H1 (cell line): ENCODE measurements at regions not wholly inside any gene's neighbourhood (a gene's known extent, or its start where the extent isn't known, plus 50 kb on each side); places are given as distances from the start of the nearest gene placed in this dataset.

Source experiments
- CTCF ChIA-PET: fragments of 300-600 bp; sonication (Branson Sonifier 250); formaldehyde crosslinking; loops from one replicate; lab custom pipeline; 2021; ENCODE audit not compliant: partially characterized antibody; lab: Charles Lee
- POLR2A ChIA-PET: fragments of 300-600 bp; sonication (Branson Sonifier 250); formaldehyde crosslinking; loops from one replicate; lab custom pipeline; 2021; ENCODE audit warnings: inconsistent platforms; ENCODE audit not compliant: partially characterized antibody; lab: Charles Lee
- DNase-seq, 2 experiments: peaks; one replicate each; pipeline versions ENCODE4 v3.0.0 to v3.0.0-alpha.2; 2010 to 2022; ENCODE audit warnings: low spot score in 2 of 2, low read depth in 1 of 2, mixed read lengths in 1 of 2
- FAIRE-seq: peaks from 2 replicates; lab custom pipeline; 2011; peaks lifted over from hg19 to GRCh38; lab: Jason Lieb, UNC
- H2AFZ ChIP-seq: 2 replicates; pipeline ENCODE4 v1.8.1; 2012; ENCODE audit warnings: low read length, inconsistent platforms
- H2AK5ac ChIP-seq: 2 replicates; pipeline ENCODE4 v1.6.1; 2013; ENCODE audit warnings: low read depth, low read length
- H2BK120ac ChIP-seq: replicated peaks from 2 replicates; pipeline ENCODE3; 2013; ENCODE audit warnings: low read depth, low read length, inconsistent platforms
- H2BK12ac ChIP-seq: 2 replicates; pipeline ENCODE4 v1.6.1; 2013; ENCODE audit warnings: low read depth, low read length
- H2BK15ac ChIP-seq: 2 replicates; pipeline ENCODE4 v1.6.1; 2013; ENCODE audit warnings: low read length
- H2BK20ac ChIP-seq: 2 replicates; pipeline ENCODE4 v1.6.1; 2013; ENCODE audit warnings: low read length
- H2BK5ac ChIP-seq: 2 replicates; pipeline ENCODE4 v1.6.1; 2013; ENCODE audit warnings: low read depth, low read length
- H3K14ac ChIP-seq: 2 replicates; pipeline ENCODE4 v1.6.1; 2013; ENCODE audit warnings: inconsistent platforms; ENCODE audit not compliant: insufficient read length
- H3K18ac ChIP-seq: 2 replicates; pipeline ENCODE4 v1.6.1; 2013; ENCODE audit warnings: low read length; ENCODE audit errors: extremely low read depth
- H3K23ac ChIP-seq: 2 replicates; pipeline ENCODE4 v1.6.1; 2013; ENCODE audit warnings: inconsistent platforms; ENCODE audit not compliant: insufficient read length
- H3K23me2 ChIP-seq: 2 replicates; pipeline ENCODE4 v1.6.1; 2013; ENCODE audit warnings: low read depth, low read length
- H3K27ac ChIP-seq: 2 replicates; pipeline ENCODE4 v1.6.1; 2011; ENCODE audit warnings: low read depth, low read length, inconsistent platforms
- H3K27me3 ChIP-seq, 4 experiments: replicated peaks in 1 of 4; 1 replicate in 1 of 4; 2 replicates in 3 of 4; pipeline versions ENCODE4 v1.6.1 to v1.8.1; 2011 to 2013; ENCODE audit warnings: low read length in 3 of 4, mild to moderate bottlenecking in 3 of 4, inconsistent platforms in 2 of 4, mixed read lengths in 2 of 4, moderate library complexity in 1 of 4; ENCODE audit not compliant: control insufficient read depth in 3 of 4, insufficient read depth in 3 of 4; ENCODE audit errors: extremely low read depth in 1 of 4
- H3K36me3 ChIP-seq, 4 experiments: 2 replicates each; pipeline versions ENCODE4 v1.6.1 to v1.8.1; 2011 to 2013; ENCODE audit warnings: mild to moderate bottlenecking in 4 of 4, low read length in 3 of 4, moderate library complexity in 2 of 4, control low read depth in 1 of 4, inconsistent platforms in 1 of 4; ENCODE audit not compliant: insufficient read depth in 4 of 4, control insufficient read depth in 2 of 4
- H3K4ac ChIP-seq: replicated peaks from 2 replicates; pipeline ENCODE3; 2013; ENCODE audit warnings: low read length, low read depth, mixed read lengths, inconsistent platforms; ENCODE audit not compliant: insufficient read length
- H3K4me1 ChIP-seq, 4 experiments: replicated peaks in 1 of 4; 1 replicate in 1 of 4; 2 replicates in 3 of 4; pipeline versions ENCODE4 v1.6.1 to v1.8.1; 2011 to 2013; ENCODE audit warnings: low read length in 3 of 4, inconsistent platforms in 2 of 4, mixed read lengths in 1 of 4; ENCODE audit not compliant: insufficient read depth in 4 of 4, control insufficient read depth in 3 of 4
- H3K4me2 ChIP-seq, 2 experiments: 2 replicates each; pipeline versions ENCODE4 v1.6.1 to v1.8.1; 2011 to 2013; ENCODE audit warnings: low read depth in 2 of 2, low read length in 2 of 2, control low read depth in 1 of 2, inconsistent platforms in 1 of 2, mild to moderate bottlenecking in 1 of 2; ENCODE audit not compliant: insufficient read depth in 1 of 2
- H3K4me3 ChIP-seq, 4 experiments: fragments of 200-600, 300-600 bp in 1 of 4; sonication (generic), shearing (Covaris generic), sonication (Bioruptor Twin) in 1 of 4; 2 replicates each; pipeline versions ENCODE4 v1.5.1 to v1.8.1; 2011 to 2016; ENCODE audit warnings: low read length in 4 of 4, low read depth in 3 of 4, control low read depth in 2 of 4, inconsistent platforms in 2 of 4, mild to moderate bottlenecking in 2 of 4, mixed read lengths in 1 of 4, moderate library complexity in 1 of 4; ENCODE audit not compliant: insufficient read depth in 2 of 4; ENCODE audit errors: extremely low read depth in 1 of 4
- H3K56ac ChIP-seq: replicated peaks from 2 replicates; pipeline ENCODE3; 2013; ENCODE audit warnings: low read depth, mild to moderate bottlenecking, mixed read lengths, low read length, inconsistent platforms; ENCODE audit not compliant: insufficient read length
- H3K79me1 ChIP-seq: 2 replicates; pipeline ENCODE4 v1.6.1; 2013; ENCODE audit warnings: low read depth, low read length, control low read depth
- H3K79me2 ChIP-seq, 2 experiments: 2 replicates each; pipeline versions ENCODE4 v1.6.1 to v1.8.1; 2012 to 2013; ENCODE audit warnings: low read length in 2 of 2, mild to moderate bottlenecking in 2 of 2, inconsistent platforms in 1 of 2; ENCODE audit not compliant: insufficient read depth in 2 of 2, control insufficient read depth in 1 of 2
- H3K9ac ChIP-seq, 4 experiments: replicated peaks in 1 of 4; 1 replicate in 1 of 4; 2 replicates in 3 of 4; pipeline versions ENCODE4 v1.6.1 to v1.8.1; 2011 to 2013; ENCODE audit warnings: low read depth in 3 of 4, low read length in 3 of 4, control low read depth in 2 of 4, mild to moderate bottlenecking in 2 of 4, moderate library complexity in 2 of 4, inconsistent platforms in 1 of 4; ENCODE audit errors: extremely low read depth in 1 of 4
- H3K9me3 ChIP-seq, 2 experiments: 2 replicates each; pipeline versions ENCODE4 v1.6.1 to v1.8.1; 2012 to 2013; ENCODE audit warnings: mild to moderate bottlenecking in 2 of 2, moderate library complexity in 2 of 2, control low read depth in 1 of 2, inconsistent platforms in 1 of 2, low read depth in 1 of 2, low read length in 1 of 2, mixed read lengths in 1 of 2; ENCODE audit not compliant: insufficient read depth in 2 of 2
- H4K20me1 ChIP-seq, 2 experiments: replicated peaks in 1 of 2; 2 replicates each; pipeline versions ENCODE3 to v1.8.1; 2011 to 2013; ENCODE audit warnings: inconsistent platforms in 2 of 2, low read length in 2 of 2, mild to moderate bottlenecking in 1 of 2; ENCODE audit not compliant: insufficient read depth in 2 of 2, control insufficient read depth in 1 of 2
- H4K5ac ChIP-seq: 2 replicates; pipeline ENCODE4 v1.6.1; 2013; ENCODE audit warnings: low read length, low read depth, mixed read lengths, inconsistent platforms; ENCODE audit not compliant: insufficient read length
- H4K8ac ChIP-seq: 2 replicates; pipeline ENCODE4 v1.8.0; 2013; ENCODE audit warnings: mild to moderate bottlenecking, moderate library complexity, low read length, inconsistent platforms; ENCODE audit not compliant: insufficient read depth; ENCODE audit errors: extremely low read depth
- H4K91ac ChIP-seq: replicated peaks from 2 replicates; pipeline ENCODE3; 2013; ENCODE audit warnings: low read length, mixed read lengths, inconsistent platforms; ENCODE audit not compliant: insufficient read length
- BRCA1 ChIP-seq: IDR thresholded peaks from 2 replicates; pipeline ENCODE4 v1.6.1; 2012; ENCODE audit warnings: low read depth, low read length, improper control_type of control experiment
- CREB1 ChIP-seq: IDR thresholded peaks from 2 replicates; pipeline ENCODE4 v1.6.1; 2012; ENCODE audit warnings: inconsistent platforms
- CTCF ChIP-seq, 3 experiments: IDR thresholded peaks; 1 replicate in 2 of 3; 2 replicates in 1 of 3; pipeline versions ENCODE4 v1.5.1 to v1.6.1; 2011; ENCODE audit warnings: low read length in 3 of 3, mild to moderate bottlenecking in 3 of 3, inconsistent platforms in 2 of 3, low read depth in 1 of 3, moderate library complexity in 1 of 3; ENCODE audit not compliant: insufficient read depth in 1 of 3; ENCODE audit errors: control extremely low read depth in 1 of 3
- E2F6 ChIP-seq: IDR thresholded peaks from 2 replicates; pipeline ENCODE4 v1.6.1; 2012; ENCODE audit warnings: inconsistent platforms
- EGR1 ChIP-seq: IDR thresholded peaks from 2 replicates; pipeline ENCODE4 v1.6.1; 2011; ENCODE audit warnings: low read depth, low read length, borderline replicate concordance
- GTF2F1 ChIP-seq: IDR thresholded peaks from 2 replicates; pipeline ENCODE4 v1.6.1; 2012; ENCODE audit warnings: low read depth, low read length, improper control_type of control experiment, borderline replicate concordance
- KDM1A ChIP-seq: fragments of 200-600, 300-600 bp; sonication (generic); IDR thresholded peaks from 2 replicates; pipeline ENCODE4 v1.7.1; 2016; ENCODE audit warnings: mild to moderate bottlenecking, low read length, borderline replicate concordance
- RNF2 ChIP-seq: fragments of 200-900, 300-1000 bp; sonication (generic); IDR thresholded peaks from 2 replicates; pipeline ENCODE4 v1.7.1; 2016; ENCODE audit warnings: borderline replicate concordance, low read depth, mild to moderate bottlenecking, antibody characterized with exemption, low read length; ENCODE audit not compliant: poor library complexity, severe bottlenecking; ENCODE audit errors: missing control alignments
- SAP30 ChIP-seq: fragments of 300-600 bp; sonication (generic); IDR thresholded peaks from 2 replicates; pipeline ENCODE4 v1.7.1; 2012; ENCODE audit warnings: low read length, moderate library complexity, mild to moderate bottlenecking, inconsistent platforms; ENCODE audit not compliant: insufficient read depth, insufficient replicate concordance
- SP2 ChIP-seq: IDR thresholded peaks from 2 replicates; pipeline ENCODE4 v1.6.1; 2012; ENCODE audit warnings: mild to moderate bottlenecking, low read length, inconsistent platforms
- SP4 ChIP-seq: IDR thresholded peaks from 2 replicates; pipeline ENCODE4 v1.6.1; 2012; ENCODE audit warnings: low read length, inconsistent platforms
- TCF12 ChIP-seq: IDR thresholded peaks from 2 replicates; pipeline ENCODE4 v1.6.1; 2011; ENCODE audit warnings: low read depth, mild to moderate bottlenecking, low read length
- TEAD4 ChIP-seq: IDR thresholded peaks from 2 replicates; pipeline ENCODE4 v1.6.1; 2012; ENCODE audit warnings: low read depth, low read length, inconsistent platforms, mixed read lengths

- H3K4me3 ChIP-seq: no peak overlapping the region
- no peaks in the 10 kb centered on the region for H3K79me1 ChIP-seq
- no peak overlapping the region for H2BK20ac ChIP-seq
- H3K23ac ChIP-seq: no peak overlapping the region
- H2BK5ac ChIP-seq: no peak overlapping the region
- no peak overlapping the region for H3K14ac ChIP-seq
- no peaks in the 10 kb centered on the region for H3K23me2 ChIP-seq
- no peak for DNase-seq
- H2AK5ac ChIP-seq: no peak overlapping the region
- no peak overlapping the region for H2BK12ac ChIP-seq
- H3K18ac ChIP-seq: no peak overlapping the region
- H2BK120ac ChIP-seq: no peak overlapping the region
- peak; percentile 7 for FAIRE-seq
- no peak overlapping the region for H3K4ac ChIP-seq
- CTCF ChIA-PET: no interaction called here
- H4K5ac ChIP-seq: no peak overlapping the region
- H4K8ac ChIP-seq: no peak overlapping the region
- H3K4me2 ChIP-seq: no peak overlapping the region
- H3K4me1 ChIP-seq: no peaks in the 10 kb centered on the region
- no peak overlapping the region for H3K56ac ChIP-seq
- H3K79me2 ChIP-seq: no peaks in the 10 kb centered on the region
- H3K27me3 ChIP-seq: no peaks in the 10 kb centered on the region
- no peak overlapping the region for H3K9ac ChIP-seq
- no peaks in the 10 kb centered on the region for H4K20me1 ChIP-seq
- H3K9me3 ChIP-seq: no peaks in the 10 kb centered on the region
- no peak overlapping the region for H3K27ac ChIP-seq
- H2BK15ac ChIP-seq: no peak overlapping the region
- POLR2A ChIA-PET: no interaction called here
- no peak overlapping the region for H4K91ac ChIP-seq
- no peak overlapping the region for H2AFZ ChIP-seq
- H3K36me3 ChIP-seq: no peaks in the 10 kb centered on the region
- TF ChIP-seq SAP30 (no peak), TCF12 (no peak), CREB1 (no peak), EGR1 (no peak), KDM1A (no peak), SP2 (no peak), RNF2 (no peak), SP4 (no peak), TEAD4 (no peak), BRCA1 (no peak), CTCF (IDR thresholded peaks at IDR 0.05; ENCODE audit: control extremely low read depth in 1 of 3, insufficient read depth in 1 of 3, low read depth in 1 of 3, low read length in 3 of 3) (no peak), GTF2F1 (no peak), E2F6 (no peak)
Observed at GRCh38 chrX:22855693-22856092, 144.1 kb upstream of the DDX53 start.
